ENCODE measurements at regions not wholly inside any gene's neighbourhood (a gene's known extent, or its start where the extent isn't known, plus 50 kb on each side); places are given as distances from the start of the nearest gene placed in this dataset.

DNA sequence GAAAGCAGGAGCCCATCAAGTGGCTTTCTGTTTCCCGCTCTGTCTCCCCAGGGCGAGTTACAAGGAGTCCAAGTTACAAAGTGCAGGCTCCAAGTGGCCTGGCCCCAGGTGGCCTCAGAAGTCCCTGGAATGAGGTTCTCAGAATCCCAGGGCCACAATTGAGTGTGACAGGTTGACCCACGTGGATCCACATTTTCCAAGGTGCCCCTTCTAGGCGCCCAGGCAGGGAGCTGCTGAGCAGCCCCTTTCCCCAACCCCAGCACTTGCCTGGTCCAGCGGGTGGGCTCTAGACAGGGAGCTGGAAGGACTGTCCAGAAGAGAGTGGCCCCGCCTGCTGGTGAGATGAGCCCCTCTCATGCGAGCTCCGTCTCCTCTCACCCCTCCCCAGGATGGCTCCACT is 253.4 kb downstream of the CYP26B1 start (continued):
- TF ChIP-seq, protein P1, sequence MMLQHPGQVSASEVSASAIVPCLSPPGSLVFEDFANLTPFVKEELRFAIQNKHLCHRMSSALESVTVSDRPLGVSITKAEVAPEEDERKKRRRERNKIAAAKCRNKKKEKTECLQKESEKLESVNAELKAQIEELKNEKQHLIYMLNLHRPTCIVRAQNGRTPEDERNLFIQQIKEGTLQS (IDR thresholded peaks at IDR 0.05), result no peak
- TF ChIP-seq, protein P1 (CRISPR knock-in tag; conservative IDR thresholded peaks at IDR 0.05), result no peak
- no peak for TF ChIP-seq MXI1 (IDR thresholded peaks at IDR 0.05; ENCODE audit: low read depth, low read length)
- no peak for TF ChIP-seq KDM2B (CRISPR knock-in tag; IDR thresholded peaks at IDR 0.05)
- TF ChIP-seq POLR2A (conservative IDR thresholded peaks at IDR 0.05), result no peak
- no peak for TF ChIP-seq ASH1L (IDR thresholded peaks at IDR 0.05; ENCODE audit: borderline replicate concordance, low read depth, partially characterized antibody)
- TF ChIP-seq, protein P2, sequence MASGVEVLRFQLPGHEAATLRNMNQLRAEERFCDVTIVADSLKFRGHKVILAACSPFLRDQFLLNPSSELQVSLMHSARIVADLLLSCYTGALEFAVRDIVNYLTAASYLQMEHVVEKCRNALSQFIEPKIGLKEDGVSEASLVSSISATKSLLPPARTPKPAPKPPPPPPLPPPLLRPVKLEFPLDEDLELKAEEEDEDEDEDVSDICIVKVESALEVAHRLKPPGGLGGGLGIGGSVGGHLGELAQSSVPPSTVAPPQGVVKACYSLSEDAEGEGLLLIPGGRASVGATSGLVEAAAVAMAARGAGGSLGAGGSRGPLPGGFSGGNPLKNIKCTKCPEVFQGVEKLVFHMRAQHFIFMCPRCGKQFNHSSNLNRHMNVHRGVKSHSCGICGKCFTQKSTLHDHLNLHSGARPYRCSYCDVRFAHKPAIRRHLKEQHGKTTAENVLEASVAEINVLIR (CRISPR knock-in tag; IDR thresholded peaks at IDR 0.05), result no peak

DNA sequence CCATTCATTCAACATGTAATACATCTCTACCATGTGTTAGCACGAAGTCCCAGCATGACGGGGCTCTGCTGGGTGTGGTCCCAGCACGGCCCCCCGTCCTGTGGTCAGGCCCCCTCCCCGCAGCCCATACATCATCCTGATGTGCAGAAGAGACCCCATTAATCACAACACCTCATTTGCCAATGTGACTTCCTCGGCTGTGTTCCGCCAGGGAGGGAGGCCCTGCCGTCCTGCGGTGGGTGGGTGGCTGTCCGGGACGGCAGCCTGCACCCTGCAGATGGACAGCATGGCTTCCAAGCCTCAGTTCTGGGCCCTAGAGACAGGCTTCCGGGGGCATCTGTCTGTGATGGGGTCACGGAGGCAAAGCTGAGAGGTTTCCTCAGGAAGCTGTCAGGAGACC is 254.0 kb downstream of the CYP26B1 start:
- in situ Hi-C loops (cut with MboI) (no loop called here), intact Hi-C loops (cut with micrococcal nuclease) (no loop called here)
- CTCF ChIA-PET (ENCODE audit: low intra/inter-chr PET ratio), result no interaction called here
- Histone ChIP-seq H3K36me3 (ENCODE audit: control insufficient read depth, insufficient read depth, low read length) (no peaks in the 10 kb centered on the region), H3K9me3 (replicated peaks; ENCODE audit: control insufficient read depth, insufficient read depth, low read depth, low read length) (no peaks in the 10 kb centered on the region), H3K9ac (ENCODE audit: insufficient read depth in 1 of 2, low read depth in 2 of 2, low read length in 2 of 2) (no peak overlapping the region), H3K4me3 (no peak overlapping the region), H3K27ac (ENCODE audit: extremely low read depth, low read depth, low read length) (no peak overlapping the region), H3K4me1 (replicated peaks in 1 of 2; ENCODE audit: control insufficient read depth in 2 of 2, insufficient read depth in 2 of 2, low read length in 2 of 2) (peaks cover 0 to 8% of the 10 kb centered on the region in 2 experiments; a peak in 2 of 5 replicates), H4K20me1 (replicated peaks; ENCODE audit: control insufficient read depth, insufficient read depth, low read length) (no peaks in the 10 kb centered on the region), H3K9me1 (ENCODE audit: control insufficient read depth, insufficient read depth, low read length) (no peaks in the 10 kb centered on the region), H3K27me3 (ENCODE audit: control insufficient read depth in 2 of 2, insufficient read depth in 2 of 2, low read length in 2 of 2) (peaks cover 4 to 42% of the 10 kb centered on the region in 2 experiments; a peak in 3 of 5 replicates), H3K4me2 (ENCODE audit: insufficient read depth, low read length) (no peak overlapping the region), H3K79me2 (ENCODE audit: control insufficient read depth, insufficient read depth, low read length) (no peaks in the 10 kb centered on the region), H2AFZ (ENCODE audit: low read depth, low read length) (no peak overlapping the region)
- POLR2A ChIA-PET, result no interaction called here
- no TSS peak for BruUV-seq (replicated peaks)
- 24% methylated on average over 13 of the region's 13 CpGs for WGBS (ENCODE audit: insufficient coverage, low coverage, missing lambda C conversion rate)
- DNase-seq (ENCODE audit: extremely low read depth in 1 of 4, low spot score in 3 of 4) (no peak), ATAC-seq (no peak), FAIRE-seq (no peak)
- TF ChIP-seq ARNT (IDR thresholded peaks at IDR 0.05), result no peak
- no peak for TF ChIP-seq IFI16 (CRISPR knock-in tag; IDR thresholded peaks at IDR 0.05)
- no peak for TF ChIP-seq RNF2 (IDR thresholded peaks at IDR 0.05)
- TF ChIP-seq, protein P3, sequence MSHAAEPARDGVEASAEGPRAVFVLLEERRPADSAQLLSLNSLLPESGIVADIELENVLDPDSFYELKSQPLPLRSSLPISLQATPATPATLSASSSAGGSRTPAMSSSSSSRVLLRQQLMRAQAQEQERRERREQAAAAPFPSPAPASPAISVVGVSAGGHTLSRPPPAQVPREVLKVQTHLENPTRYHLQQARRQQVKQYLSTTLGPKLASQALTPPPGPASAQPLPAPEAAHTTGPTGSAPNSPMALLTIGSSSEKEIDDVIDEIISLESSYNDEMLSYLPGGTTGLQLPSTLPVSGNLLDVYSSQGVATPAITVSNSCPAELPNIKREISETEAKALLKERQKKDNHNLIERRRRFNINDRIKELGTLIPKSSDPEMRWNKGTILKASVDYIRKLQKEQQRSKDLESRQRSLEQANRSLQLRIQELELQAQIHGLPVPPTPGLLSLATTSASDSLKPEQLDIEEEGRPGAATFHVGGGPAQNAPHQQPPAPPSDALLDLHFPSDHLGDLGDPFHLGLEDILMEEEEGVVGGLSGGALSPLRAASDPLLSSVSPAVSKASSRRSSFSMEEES (CRISPR knock-in tag; IDR thresholded peaks at IDR 0.05), result no peak
- TF ChIP-seq LEF1 (IDR thresholded peaks at IDR 0.05), result no peak
- no peak for TF ChIP-seq RFX1 (IDR thresholded peaks at IDR 0.05)
- TF ChIP-seq, protein P4, sequence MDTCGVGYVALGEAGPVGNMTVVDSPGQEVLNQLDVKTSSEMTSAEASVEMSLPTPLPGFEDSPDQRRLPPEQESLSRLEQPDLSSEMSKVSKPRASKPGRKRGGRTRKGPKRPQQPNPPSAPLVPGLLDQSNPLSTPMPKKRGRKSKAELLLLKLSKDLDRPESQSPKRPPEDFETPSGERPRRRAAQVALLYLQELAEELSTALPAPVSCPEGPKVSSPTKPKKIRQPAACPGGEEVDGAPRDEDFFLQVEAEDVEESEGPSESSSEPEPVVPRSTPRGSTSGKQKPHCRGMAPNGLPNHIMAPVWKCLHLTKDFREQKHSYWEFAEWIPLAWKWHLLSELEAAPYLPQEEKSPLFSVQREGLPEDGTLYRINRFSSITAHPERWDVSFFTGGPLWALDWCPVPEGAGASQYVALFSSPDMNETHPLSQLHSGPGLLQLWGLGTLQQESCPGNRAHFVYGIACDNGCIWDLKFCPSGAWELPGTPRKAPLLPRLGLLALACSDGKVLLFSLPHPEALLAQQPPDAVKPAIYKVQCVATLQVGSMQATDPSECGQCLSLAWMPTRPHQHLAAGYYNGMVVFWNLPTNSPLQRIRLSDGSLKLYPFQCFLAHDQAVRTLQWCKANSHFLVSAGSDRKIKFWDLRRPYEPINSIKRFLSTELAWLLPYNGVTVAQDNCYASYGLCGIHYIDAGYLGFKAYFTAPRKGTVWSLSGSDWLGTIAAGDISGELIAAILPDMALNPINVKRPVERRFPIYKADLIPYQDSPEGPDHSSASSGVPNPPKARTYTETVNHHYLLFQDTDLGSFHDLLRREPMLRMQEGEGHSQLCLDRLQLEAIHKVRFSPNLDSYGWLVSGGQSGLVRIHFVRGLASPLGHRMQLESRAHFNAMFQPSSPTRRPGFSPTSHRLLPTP (IDR thresholded peaks at IDR 0.05; ENCODE audit: borderline replicate concordance, extremely low read depth, insufficient read length), result no peak
- TF ChIP-seq CCNT2 (IDR thresholded peaks at IDR 0.05; ENCODE audit: borderline replicate concordance, extremely low read depth, insufficient read length, low read depth, low read length), result no peak

Measured in K562 (cell line).